SU-DHL-6 (cell line): ENCODE measurements at regions not wholly inside any gene's neighbourhood (a gene's known extent, or its start where the extent isn't known, plus 50 kb on each side); places are given as distances from the start of the nearest gene placed in this dataset.

Experiments used
- EZH2phosphoT487 ChIP-seq: fragments of 200-600 bp; sonication (generic), shearing (Covaris generic); conservative IDR thresholded peaks from 2 replicates; pipeline ENCODE4 v1.6.1; 2018; ENCODE audit warnings: mild to moderate bottlenecking, antibody characterized with exemption, low read length, moderate library complexity, mixed read lengths
- TF ChIP-seq, protein P1 (sequence below): fragments of 200-600 bp; sonication (generic); IDR thresholded peaks from one replicate; pipeline ENCODE4 v1.5.1; 2017; ENCODE audit warnings: antibody characterized with exemption, mild to moderate bottlenecking, low read length, moderate library complexity; ENCODE audit not compliant: insufficient read depth, poor library complexity, severe bottlenecking

DNA sequence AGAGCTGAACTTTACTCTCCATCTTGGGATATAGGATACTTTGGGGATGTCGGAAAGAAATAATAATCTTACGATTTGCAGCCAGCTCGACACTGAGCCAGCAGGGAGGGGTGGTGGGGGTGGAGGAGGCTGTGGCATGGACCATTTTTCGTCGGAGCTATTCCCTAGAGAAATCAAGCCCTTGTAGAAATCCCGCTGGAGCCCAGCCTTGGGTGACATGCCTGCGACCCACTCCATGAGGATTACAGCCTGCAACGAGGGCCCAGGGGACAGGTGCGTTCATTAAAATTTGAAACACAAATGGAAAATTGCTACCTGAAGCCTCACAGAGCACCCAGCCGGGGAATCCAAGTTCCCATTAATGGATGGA lies 82.8 kb upstream of the GSE1 start:
- TF ChIP-seq, protein P1, sequence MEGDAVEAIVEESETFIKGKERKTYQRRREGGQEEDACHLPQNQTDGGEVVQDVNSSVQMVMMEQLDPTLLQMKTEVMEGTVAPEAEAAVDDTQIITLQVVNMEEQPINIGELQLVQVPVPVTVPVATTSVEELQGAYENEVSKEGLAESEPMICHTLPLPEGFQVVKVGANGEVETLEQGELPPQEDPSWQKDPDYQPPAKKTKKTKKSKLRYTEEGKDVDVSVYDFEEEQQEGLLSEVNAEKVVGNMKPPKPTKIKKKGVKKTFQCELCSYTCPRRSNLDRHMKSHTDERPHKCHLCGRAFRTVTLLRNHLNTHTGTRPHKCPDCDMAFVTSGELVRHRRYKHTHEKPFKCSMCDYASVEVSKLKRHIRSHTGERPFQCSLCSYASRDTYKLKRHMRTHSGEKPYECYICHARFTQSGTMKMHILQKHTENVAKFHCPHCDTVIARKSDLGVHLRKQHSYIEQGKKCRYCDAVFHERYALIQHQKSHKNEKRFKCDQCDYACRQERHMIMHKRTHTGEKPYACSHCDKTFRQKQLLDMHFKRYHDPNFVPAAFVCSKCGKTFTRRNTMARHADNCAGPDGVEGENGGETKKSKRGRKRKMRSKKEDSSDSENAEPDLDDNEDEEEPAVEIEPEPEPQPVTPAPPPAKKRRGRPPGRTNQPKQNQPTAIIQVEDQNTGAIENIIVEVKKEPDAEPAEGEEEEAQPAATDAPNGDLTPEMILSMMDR: no peak
- TF ChIP-seq EZH2phosphoT487: no peak
